ENCODE measurements at regions not wholly inside any gene's neighbourhood (a gene's known extent, or its start where the extent isn't known, plus 50 kb on each side); places are given as distances from the start of the nearest gene placed in this dataset.

GRCh38 chr4:123889507-123889906, 492.9 kb downstream of the SPRY1 start:
- no peak for DNase-seq (ENCODE audit: low read depth)
- no peaks in the 10 kb centered on the region for H3K36me3 ChIP-seq (ENCODE audit: control insufficient read depth, insufficient read depth, low read length)
- no peak overlapping the region for H3K4me3 ChIP-seq (ENCODE audit: low read depth, low read length)
- no peaks in the 10 kb centered on the region for H3K27me3 ChIP-seq (ENCODE audit: control insufficient read depth, insufficient read depth, low read length)
- no peak for TF ChIP-seq CTCF (IDR thresholded peaks at IDR 0.05; ENCODE audit: insufficient read depth, low read length, poor library complexity, severe bottlenecking)

- no peak for DNase-seq (ENCODE audit: low read depth)
- no peak for TF ChIP-seq CTCF (IDR thresholded peaks at IDR 0.05; ENCODE audit: insufficient read depth, low read length, poor library complexity, severe bottlenecking)
- Histone ChIP-seq H3K4me3 (ENCODE audit: low read depth, low read length) (no peak overlapping the region), H3K36me3 (ENCODE audit: control insufficient read depth, insufficient read depth, low read length) (no peaks in the 10 kb centered on the region), H3K27me3 (ENCODE audit: control insufficient read depth, insufficient read depth, low read length) (no peaks in the 10 kb centered on the region)
Observed at GRCh38 chr4:123890889-123891288, 494.3 kb downstream of the SPRY1 start.

- Histone ChIP-seq H3K36me3 (ENCODE audit: control insufficient read depth, insufficient read depth, low read length) (no peaks in the 10 kb centered on the region), H3K27me3 (ENCODE audit: control insufficient read depth, insufficient read depth, low read length) (no peaks in the 10 kb centered on the region), H3K4me3 (ENCODE audit: low read depth, low read length) (no peak overlapping the region)
- TF ChIP-seq CTCF (IDR thresholded peaks at IDR 0.05; ENCODE audit: insufficient read depth, low read length, poor library complexity, severe bottlenecking): no peak
- no peak for DNase-seq (ENCODE audit: low read depth)
Observed at GRCh38 chr4:123891881-123892280, 495.3 kb downstream of the SPRY1 start.

- H3K4me3 ChIP-seq (ENCODE audit: low read depth, low read length): no peak overlapping the region
- no peak for TF ChIP-seq CTCF (IDR thresholded peaks at IDR 0.05; ENCODE audit: insufficient read depth, low read length, poor library complexity, severe bottlenecking)
- no peak for DNase-seq (ENCODE audit: low read depth)
Observed at GRCh38 chr4:123892368-123892976, 495.9 kb downstream of the SPRY1 start.

GRCh38 chr4:123893011-123893981, 496.7 kb downstream of the SPRY1 start:
- no peak for TF ChIP-seq CTCF (IDR thresholded peaks at IDR 0.05; ENCODE audit: insufficient read depth, low read length, poor library complexity, severe bottlenecking)
- no peak overlapping the region for H3K4me3 ChIP-seq (ENCODE audit: low read depth, low read length)
- H3K36me3 ChIP-seq (ENCODE audit: control insufficient read depth, insufficient read depth, low read length): no peaks in the 10 kb centered on the region
- no peaks in the 10 kb centered on the region for H3K27me3 ChIP-seq (ENCODE audit: control insufficient read depth, insufficient read depth, low read length)
- DNase-seq (ENCODE audit: low read depth): no peak

More at GRCh38 chr4:123892368-123892976, 495.9 kb downstream of the SPRY1 start:
- H3K36me3 ChIP-seq (ENCODE audit: control insufficient read depth, insufficient read depth, low read length): no peaks in the 10 kb centered on the region
- no peaks in the 10 kb centered on the region for H3K27me3 ChIP-seq (ENCODE audit: control insufficient read depth, insufficient read depth, low read length)
